Naive thymus-derived CD4-positive, alpha-beta T cell (primary cell): ENCODE measurements at regions not wholly inside any gene's neighbourhood (a gene's known extent, or its start where the extent isn't known, plus 50 kb on each side); places are given as distances from the start of the nearest gene placed in this dataset.

ENCODE experiments used
- ATAC-seq: fragments of 150-1000 bp; cut with Tn5 transposase; 2 replicates; pipeline ENCODE4 v1.10.0; 2021; ENCODE audit warnings: mild to moderate bottlenecking, moderate library complexity
- CTCF ChIA-PET: fragments of 350-600 bp; sonication (Branson Sonifier 250); formaldehyde crosslinking; loops from one replicate; lab custom pipeline; 2021; ENCODE audit warnings: antibody characterized with exemption; lab: Charles Lee
- POLR2A ChIA-PET: fragments of 350-600 bp; sonication (Branson Sonifier 250); formaldehyde crosslinking; loops from one replicate; lab custom pipeline; 2021; ENCODE audit warnings: antibody characterized with exemption, inconsistent platforms; lab: Charles Lee
- DNase-seq, 9 donors: peaks; one replicate each; pipeline versions ENCODE4 v3.0.0 to v3.0.0-alpha.2; 2020 to 2022; ENCODE audit warnings: mixed read lengths in 1 of 9
- H3K27ac ChIP-seq: one replicate; pipeline ENCODE4 v1.7.0; 2013; ENCODE audit warnings: mild to moderate bottlenecking, low read depth, low read length, moderate library complexity
- H3K27me3 ChIP-seq, 2 donors: one replicate each; pipeline ENCODE4 v1.7.0; 2013; ENCODE audit warnings: low read length in 2 of 2, mild to moderate bottlenecking in 2 of 2, moderate library complexity in 2 of 2; ENCODE audit not compliant: control insufficient read depth in 2 of 2, insufficient read depth in 2 of 2
- H3K36me3 ChIP-seq, 3 experiments: 1 replicate in 2 of 3; 2 replicates in 1 of 3; pipeline ENCODE4 v1.7.0; 2013; ENCODE audit warnings: low read length in 3 of 3, mild to moderate bottlenecking in 3 of 3, moderate library complexity in 1 of 3; ENCODE audit not compliant: insufficient read depth in 3 of 3, control insufficient read depth in 2 of 3
- H3K4me1 ChIP-seq, 2 donors: one replicate each; pipeline ENCODE4 v1.7.0; 2013; ENCODE audit warnings: low read length in 2 of 2, mild to moderate bottlenecking in 2 of 2, moderate library complexity in 1 of 2; ENCODE audit not compliant: control insufficient read depth in 2 of 2, insufficient read depth in 2 of 2
- H3K4me3 ChIP-seq: 2 replicates; pipeline ENCODE4 v1.7.0; 2013; ENCODE audit warnings: mild to moderate bottlenecking, low read length
- H3K9me3 ChIP-seq, 3 experiments: 1 replicate in 2 of 3; 2 replicates in 1 of 3; pipeline ENCODE4 v1.7.0; 2013; ENCODE audit warnings: low read length in 3 of 3; ENCODE audit not compliant: control insufficient read depth in 2 of 3
- H3K27ac Mint-ChIP-seq, 9 donors: one replicate each; pipeline ENCODE4 v1.8.0; 2020 to 2022; ENCODE audit warnings: mixed read lengths in 9 of 9, mild to moderate bottlenecking in 8 of 9, moderate library complexity in 5 of 9, inconsistent platforms in 2 of 9
- H3K27me3 Mint-ChIP-seq, 5 donors: one replicate each; pipeline ENCODE4 v1.8.0; 2021 to 2022; ENCODE audit warnings: mixed read lengths in 5 of 5, mild to moderate bottlenecking in 1 of 5
- H3K36me3 Mint-ChIP-seq, 5 donors: one replicate each; pipeline ENCODE4 v1.8.0; 2020 to 2022; ENCODE audit warnings: mixed read lengths in 5 of 5, mild to moderate bottlenecking in 3 of 5, inconsistent platforms in 1 of 5
- H3K4me1 Mint-ChIP-seq, 7 donors: one replicate each; pipeline ENCODE4 v1.8.0; 2020 to 2022; ENCODE audit warnings: mixed read lengths in 7 of 7, mild to moderate bottlenecking in 3 of 7, inconsistent platforms in 1 of 7
- H3K4me3 Mint-ChIP-seq, 10 donors: one replicate each; pipeline ENCODE4 v1.8.0; 2020 to 2022; ENCODE audit warnings: mild to moderate bottlenecking in 10 of 10, mixed read lengths in 10 of 10, moderate library complexity in 6 of 10, inconsistent platforms in 2 of 10
- H3K9me3 Mint-ChIP-seq, 11 donors: one replicate each; pipeline ENCODE4 v1.8.0; 2020 to 2022; ENCODE audit warnings: mixed read lengths in 11 of 11, mild to moderate bottlenecking in 4 of 11, inconsistent platforms in 1 of 11, moderate library complexity in 1 of 11
- intact Hi-C, 2 donors: fragments of 100-400 bp; cut with micrococcal nuclease; formaldehyde crosslinking; loops; one replicate each; pipeline ENCODE4 v1.15.1; 2023

DNA sequence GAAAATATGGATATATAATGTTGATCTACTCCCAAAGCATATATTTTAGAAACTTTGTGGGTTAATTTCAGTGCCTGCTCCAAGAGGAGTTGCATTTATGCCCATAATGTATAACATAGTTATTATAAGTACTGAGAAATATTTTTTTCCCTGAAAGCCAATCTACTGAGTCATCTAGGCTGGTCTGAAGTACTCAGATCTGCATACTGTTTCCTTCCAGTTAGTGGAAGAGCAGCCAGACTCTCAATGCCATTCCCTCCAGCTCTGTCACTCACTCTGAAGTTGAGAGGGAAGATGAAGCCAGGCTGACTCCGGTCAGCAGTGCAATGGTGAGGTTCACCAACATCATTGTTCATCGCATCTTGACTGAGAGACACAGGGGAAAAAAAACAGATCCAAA is 505.1 kb downstream of the PPARGC1A start:
- Mint-ChIP-seq H3K27me3 (peaks cover 0 to 8% (median 2%) of the 10 kb centered on the region in 5 donors), H3K9me3 (peaks cover 0 to 12% (median 0%) of the 10 kb centered on the region in 11 donors), H3K4me1 (no peaks in the 10 kb centered on the region), H3K27ac (no peak overlapping the region), H3K36me3 (no peaks in the 10 kb centered on the region), H3K4me3 (no peak overlapping the region)
- H3K27ac ChIP-seq: no peak overlapping the region
- no peak for DNase-seq
- H3K36me3 ChIP-seq: no peaks in the 10 kb centered on the region
- CTCF ChIA-PET: no interaction called here
- H3K27me3 ChIP-seq: no peaks in the 10 kb centered on the region
- POLR2A ChIA-PET: no interaction called here
- intact Hi-C loops: no loop called here
- no peak for ATAC-seq
- H3K4me3 ChIP-seq: no peak overlapping the region
- H3K9me3 ChIP-seq: no peaks in the 10 kb centered on the region
- H3K4me1 ChIP-seq: no peaks in the 10 kb centered on the region

DNA sequence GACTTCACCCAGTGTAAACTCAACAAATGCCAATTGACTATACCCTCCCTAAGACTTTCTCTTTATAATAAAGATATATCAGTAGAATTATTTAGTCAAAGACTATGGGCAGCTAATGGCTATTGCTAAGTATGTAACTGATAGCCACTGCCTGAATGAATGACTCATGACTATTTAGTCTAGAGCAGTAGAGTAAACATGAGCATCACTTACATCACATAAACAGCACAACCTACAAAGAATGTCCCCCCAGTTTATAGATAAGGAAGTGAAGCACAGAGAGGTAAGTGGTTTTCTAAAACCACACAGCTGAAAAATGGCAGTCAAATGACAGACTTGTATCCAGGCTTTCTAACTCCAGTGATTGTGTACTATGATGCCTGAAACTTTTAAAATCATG is 507.0 kb downstream of the PPARGC1A start:
- Mint-ChIP-seq H3K27ac (no peak overlapping the region), H3K4me1 (no peaks in the 10 kb centered on the region), H3K9me3 (peaks cover 0 to 18% (median 0%) of the 10 kb centered on the region in 11 donors), H3K27me3 (peaks cover 0 to 8% (median 0%) of the 10 kb centered on the region in 5 donors), H3K4me3 (no peak overlapping the region), H3K36me3 (no peaks in the 10 kb centered on the region)
- ATAC-seq (no peak), DNase-seq (no peak)
- Histone ChIP-seq H3K27me3 (no peaks in the 10 kb centered on the region), H3K4me1 (no peaks in the 10 kb centered on the region), H3K9me3 (no peaks in the 10 kb centered on the region), H3K36me3 (no peaks in the 10 kb centered on the region), H3K27ac (no peak overlapping the region), H3K4me3 (no peak overlapping the region)
- POLR2A ChIA-PET: no interaction called here
- intact Hi-C loops: no loop called here
- CTCF ChIA-PET: no interaction called here

DNA sequence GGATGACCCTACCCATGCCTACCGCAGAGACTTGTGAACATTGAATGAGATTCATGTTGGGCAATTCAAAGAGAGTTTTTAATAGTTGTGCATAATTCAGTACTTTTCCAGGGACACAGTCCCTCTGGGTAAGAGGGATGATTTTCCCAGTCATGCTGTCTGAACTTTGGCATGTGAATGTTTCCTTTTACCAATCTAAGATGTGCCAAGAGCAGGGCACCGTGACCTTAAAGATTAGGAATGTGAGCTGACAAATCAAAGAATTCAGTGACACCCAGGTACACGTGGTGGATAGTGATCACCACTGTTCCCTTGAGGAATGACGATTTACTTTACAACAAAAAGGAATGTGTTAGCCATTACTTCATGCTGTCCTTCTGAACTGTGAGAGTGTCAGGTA is 515.6 kb downstream of the PPARGC1A start:
- Histone ChIP-seq H3K27ac (no peak overlapping the region), H3K9me3 (no peaks in the 10 kb centered on the region), H3K36me3 (no peaks in the 10 kb centered on the region), H3K27me3 (no peaks in the 10 kb centered on the region), H3K4me3 (no peak overlapping the region), H3K4me1 (no peaks in the 10 kb centered on the region)
- H3K27me3 Mint-ChIP-seq: no peaks in the 10 kb centered on the region
- POLR2A ChIA-PET: no interaction called here
- H3K27ac Mint-ChIP-seq: no peak overlapping the region
- H3K36me3 Mint-ChIP-seq: no peaks in the 10 kb centered on the region
- ATAC-seq (no peak), DNase-seq (no peak)
- H3K4me3 Mint-ChIP-seq: no peak overlapping the region
- H3K4me1 Mint-ChIP-seq: peaks cover 0 to 3% (median 0%) of the 10 kb centered on the region in 7 donors
- CTCF ChIA-PET: no interaction called here
- intact Hi-C loops: no loop called here
- H3K9me3 Mint-ChIP-seq: peaks cover 0 to 8% (median 1%) of the 10 kb centered on the region in 11 donors

DNA sequence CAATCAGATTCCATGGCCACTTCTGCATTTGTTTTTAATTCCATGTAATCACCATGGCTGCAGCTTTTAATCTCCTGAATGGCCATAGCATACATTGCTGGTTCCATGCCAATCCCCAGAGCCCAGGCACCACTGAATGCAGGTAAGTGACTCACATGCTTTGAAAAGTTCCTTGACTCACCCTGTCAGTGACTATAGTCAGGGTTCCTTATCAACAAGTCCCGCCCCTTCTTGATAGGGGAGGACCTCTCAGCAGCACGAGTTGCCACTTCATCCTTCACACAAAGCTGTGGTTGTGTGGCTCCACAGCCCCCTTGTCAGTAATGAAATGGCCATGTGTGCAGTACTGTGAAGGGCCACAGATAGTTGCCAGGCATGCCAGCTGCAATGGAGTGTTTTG is 516.6 kb downstream of the PPARGC1A start:
- Histone ChIP-seq H3K27me3 (no peaks in the 10 kb centered on the region), H3K4me3 (no peak overlapping the region), H3K36me3 (no peaks in the 10 kb centered on the region), H3K4me1 (no peaks in the 10 kb centered on the region), H3K27ac (no peak overlapping the region), H3K9me3 (no peaks in the 10 kb centered on the region)
- intact Hi-C loops: no loop called here
- ChIA-PET POLR2A (no interaction called here), CTCF (no interaction called here)
- Mint-ChIP-seq H3K27me3 (no peaks in the 10 kb centered on the region), H3K4me3 (no peak overlapping the region), H3K9me3 (peaks cover 0 to 6% (median 0%) of the 10 kb centered on the region in 11 donors), H3K4me1 (peaks cover 0 to 3% (median 0%) of the 10 kb centered on the region in 7 donors), H3K36me3 (no peaks in the 10 kb centered on the region), H3K27ac (no peak overlapping the region)
- ATAC-seq (no peak), DNase-seq (no peak)

DNA sequence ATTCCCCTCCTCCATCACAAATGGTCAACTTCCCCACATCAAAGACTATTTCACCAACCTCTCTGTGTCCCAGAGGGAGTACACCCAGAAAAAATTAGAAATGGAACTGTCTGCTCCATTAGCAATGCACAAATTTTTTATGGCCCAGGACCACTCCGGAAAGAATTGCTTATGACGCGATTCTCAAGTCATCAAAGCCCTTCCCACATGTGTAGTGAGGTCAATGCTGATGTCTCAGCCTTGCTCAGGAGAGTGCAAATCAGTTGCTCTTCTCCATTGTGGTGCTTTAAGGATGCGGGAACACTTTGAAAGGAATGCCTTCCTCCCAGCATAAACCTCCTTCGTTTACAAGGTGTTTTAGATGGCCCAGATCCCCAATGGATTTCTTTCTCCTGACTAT is 518.3 kb downstream of the PPARGC1A start:
- ChIA-PET POLR2A (no interaction called here), CTCF (no interaction called here)
- peaks cover 0 to 3% (median 0%) of the 10 kb centered on the region in 7 donors for H3K4me1 Mint-ChIP-seq
- no peaks in the 10 kb centered on the region for H3K9me3 ChIP-seq
- no peaks in the 10 kb centered on the region for H3K4me1 ChIP-seq
- no peak for ATAC-seq
- H3K4me3 Mint-ChIP-seq: no peak overlapping the region
- no peaks in the 10 kb centered on the region for H3K9me3 Mint-ChIP-seq
- intact Hi-C loops: no loop called here
- DNase-seq: no peak
- H3K27me3 Mint-ChIP-seq: no peaks in the 10 kb centered on the region
- H3K4me3 ChIP-seq: no peak overlapping the region
- no peaks in the 10 kb centered on the region for H3K36me3 ChIP-seq
- no peak overlapping the region for H3K27ac ChIP-seq
- H3K27ac Mint-ChIP-seq: no peak overlapping the region
- no peaks in the 10 kb centered on the region for H3K36me3 Mint-ChIP-seq
- no peaks in the 10 kb centered on the region for H3K27me3 ChIP-seq

DNA sequence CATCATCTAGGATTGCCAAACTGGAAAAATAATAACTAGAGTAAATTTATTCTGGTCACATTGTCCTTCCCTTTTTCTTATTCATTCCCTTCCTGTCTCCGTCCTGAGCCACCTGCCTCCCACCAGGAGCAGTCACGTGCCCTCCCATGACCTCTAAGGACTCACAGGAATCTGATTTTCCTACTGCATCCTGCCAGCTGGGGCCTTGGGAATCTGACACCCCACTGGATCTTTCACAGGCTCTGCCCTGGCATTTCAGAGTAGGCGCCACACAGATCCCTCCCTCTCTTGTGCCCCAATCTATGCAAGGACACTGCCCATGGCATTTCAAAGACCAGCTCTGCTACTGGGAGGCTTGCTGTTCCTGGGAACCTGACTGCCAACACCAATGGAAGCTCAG is 520.5 kb downstream of the PPARGC1A start:
- no peak overlapping the region for H3K4me3 Mint-ChIP-seq
- POLR2A ChIA-PET: no interaction called here
- DNase-seq: no peak
- no peaks in the 10 kb centered on the region for H3K27me3 Mint-ChIP-seq
- no peaks in the 10 kb centered on the region for H3K9me3 Mint-ChIP-seq
- Histone ChIP-seq H3K36me3 (no peaks in the 10 kb centered on the region), H3K27me3 (no peaks in the 10 kb centered on the region), H3K4me1 (no peaks in the 10 kb centered on the region), H3K4me3 (no peak overlapping the region), H3K9me3 (no peaks in the 10 kb centered on the region), H3K27ac (no peak overlapping the region)
- H3K27ac Mint-ChIP-seq: no peak overlapping the region
- no peaks in the 10 kb centered on the region for H3K4me1 Mint-ChIP-seq
- no peak for ATAC-seq
- intact Hi-C loops: no loop called here
- CTCF ChIA-PET: no interaction called here
- no peaks in the 10 kb centered on the region for H3K36me3 Mint-ChIP-seq

DNA sequence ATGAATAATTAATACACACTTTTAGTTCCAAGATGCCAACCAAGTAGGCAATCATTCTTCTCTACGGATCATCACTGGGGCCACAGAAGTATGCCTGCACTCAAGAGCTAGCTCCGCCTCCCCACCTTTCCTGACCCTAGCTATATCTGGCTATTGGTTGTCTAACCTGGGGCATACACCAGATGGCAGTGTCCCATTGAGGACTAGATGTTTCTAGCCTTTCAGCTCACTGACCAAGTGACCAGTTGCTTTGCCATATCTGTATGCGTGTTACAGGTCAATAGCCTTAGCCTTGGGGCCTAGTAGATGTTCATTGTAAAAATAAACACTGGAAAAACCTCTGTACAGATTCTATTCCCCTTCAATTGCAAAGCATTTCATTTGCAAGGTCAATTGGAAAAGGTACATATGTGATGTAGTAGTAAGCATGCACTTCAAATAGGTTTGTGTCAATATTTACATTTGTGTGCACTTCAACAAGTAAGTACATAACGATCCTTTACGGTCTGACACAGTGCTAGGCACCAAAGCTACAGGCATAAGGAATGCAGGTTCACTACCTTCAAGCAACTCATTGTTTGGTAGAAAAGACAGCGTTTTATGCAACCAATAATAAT is 521.7 kb downstream of the PPARGC1A start:
- no peaks in the 10 kb centered on the region for H3K4me1 Mint-ChIP-seq
- no peak for DNase-seq
- ATAC-seq: no peak
- no peaks in the 10 kb centered on the region for H3K9me3 Mint-ChIP-seq
- no peaks in the 10 kb centered on the region for H3K4me1 ChIP-seq
- H3K36me3 ChIP-seq: no peaks in the 10 kb centered on the region
- POLR2A ChIA-PET: no interaction called here
- H3K27ac Mint-ChIP-seq: no peak overlapping the region
- no peaks in the 10 kb centered on the region for H3K27me3 ChIP-seq
- H3K9me3 ChIP-seq: no peaks in the 10 kb centered on the region
- no peaks in the 10 kb centered on the region for H3K27me3 Mint-ChIP-seq
- no peak overlapping the region for H3K4me3 ChIP-seq
- no peak overlapping the region for H3K4me3 Mint-ChIP-seq
- no peaks in the 10 kb centered on the region for H3K36me3 Mint-ChIP-seq
- no peak overlapping the region for H3K27ac ChIP-seq
- intact Hi-C loops: no loop called here
- CTCF ChIA-PET: no interaction called here
